SHP77 treated with DMSO at 0.1 percent for 48 hours (cell line): ENCODE measurements at regions not wholly inside any gene's neighbourhood (a gene's known extent, or its start where the extent isn't known, plus 50 kb on each side); places are given as distances from the start of the nearest gene placed in this dataset.
"Not testable (repeated sequence)": the region's sequence is repeated elsewhere in the genome, so short reads cannot be mapped to it uniquely, and the experiment has no call there.

Experiments
- DNase-seq: peaks from one replicate; lab custom pipeline; 2025; lab: John Stamatoyannopoulos, UW

DNA sequence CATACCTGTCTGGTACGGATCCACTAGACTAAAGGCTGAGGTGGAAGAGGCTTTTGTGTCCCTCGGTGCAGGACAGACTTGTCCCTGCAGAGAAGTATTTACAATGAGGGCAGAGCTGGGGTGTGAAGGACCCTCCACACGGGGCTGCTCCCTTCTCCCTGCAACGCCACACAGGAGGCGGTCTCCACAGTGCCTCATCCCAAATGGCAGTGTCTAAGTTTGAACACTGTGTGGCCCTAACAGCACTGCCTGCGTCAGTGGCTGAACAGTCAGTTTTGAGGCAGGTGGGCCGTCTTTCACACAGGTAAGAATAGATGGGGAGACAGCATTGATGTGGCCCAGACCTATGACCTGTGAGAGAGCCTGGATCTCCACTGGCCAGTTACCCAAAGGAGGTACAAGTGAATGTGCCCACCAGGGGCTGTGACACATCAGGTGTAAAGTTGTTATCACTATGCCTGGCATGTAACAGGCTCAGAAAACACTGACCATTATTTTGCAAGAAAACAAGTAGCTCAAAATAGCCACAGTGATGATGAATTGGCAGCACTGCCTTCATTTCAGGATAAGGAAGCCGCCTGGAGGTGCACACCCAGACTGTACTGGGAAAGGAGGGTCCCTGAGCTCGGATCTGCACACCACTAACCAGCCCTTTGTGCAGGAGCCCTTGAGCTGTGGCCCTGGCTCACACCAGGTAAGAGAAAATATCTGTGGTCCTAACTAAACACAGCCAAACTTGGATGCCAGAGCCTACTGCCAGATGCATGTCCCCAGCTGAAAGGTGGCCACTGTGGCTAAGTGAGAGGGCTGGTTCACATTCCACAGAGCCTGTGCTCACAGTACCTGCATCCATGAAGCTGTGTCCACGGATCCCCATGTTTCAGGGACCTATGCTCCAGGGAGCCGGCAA lies 246.7 kb downstream of the DLL1 start:
- DNase-seq, result no peak

DNA sequence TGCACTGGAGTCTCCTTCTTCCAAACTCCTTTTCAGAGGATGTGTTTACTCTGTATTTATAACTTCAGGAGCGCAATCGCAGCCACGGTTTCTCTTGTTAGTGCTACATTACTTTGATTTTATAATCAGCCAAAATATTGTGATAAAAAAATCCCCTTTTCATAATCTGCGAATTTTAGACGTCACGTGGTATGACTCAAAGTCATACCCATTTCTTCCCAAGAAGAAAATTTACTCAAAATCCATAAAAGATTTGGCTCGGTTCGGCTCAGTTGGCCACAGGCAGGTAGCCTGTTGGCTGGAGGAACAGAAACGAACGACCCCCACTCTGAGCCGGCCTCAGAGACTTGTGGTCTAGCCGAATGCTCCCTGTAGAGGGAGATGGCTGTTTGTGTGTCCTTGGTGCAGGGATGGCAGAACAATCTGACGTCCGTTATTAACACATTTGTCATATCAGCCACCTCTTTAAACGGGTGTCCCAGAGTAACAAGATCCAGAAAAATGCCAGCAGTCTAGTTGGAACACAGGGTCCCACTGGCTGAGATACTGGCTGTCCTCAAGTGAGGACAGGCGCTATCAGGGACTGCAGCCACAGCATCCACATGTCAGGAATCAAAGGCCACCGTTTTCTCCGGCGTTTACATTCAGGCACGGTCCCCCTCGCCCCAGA lies 247.6 kb downstream of the DLL1 start:
- no peak for DNase-seq

DNA sequence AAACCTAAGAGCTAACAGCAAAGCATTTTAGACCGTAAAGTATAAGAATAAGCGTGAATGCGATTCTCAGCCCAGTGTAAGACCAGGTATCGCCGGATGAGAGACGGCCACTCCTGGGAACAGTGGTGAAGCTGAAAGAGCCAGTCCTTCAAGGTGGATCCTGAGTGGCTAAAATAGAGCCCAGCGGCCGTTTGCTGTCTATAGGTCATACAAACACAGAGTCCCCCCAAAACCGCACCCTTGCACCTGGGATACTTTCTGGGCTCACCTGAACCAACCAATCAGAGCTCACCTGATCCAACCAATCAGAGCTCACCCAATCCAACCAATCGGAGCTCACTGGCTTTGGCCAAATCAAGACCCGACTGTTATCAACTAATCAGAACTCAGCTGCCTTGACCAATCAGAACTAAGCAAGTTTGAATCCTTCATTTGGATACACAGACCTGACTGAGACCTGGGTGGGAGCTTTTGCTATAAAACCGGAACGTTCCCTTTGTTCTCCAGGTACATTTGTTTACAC lies 248.2 kb downstream of the DLL1 start:
- no peak for DNase-seq

DNA sequence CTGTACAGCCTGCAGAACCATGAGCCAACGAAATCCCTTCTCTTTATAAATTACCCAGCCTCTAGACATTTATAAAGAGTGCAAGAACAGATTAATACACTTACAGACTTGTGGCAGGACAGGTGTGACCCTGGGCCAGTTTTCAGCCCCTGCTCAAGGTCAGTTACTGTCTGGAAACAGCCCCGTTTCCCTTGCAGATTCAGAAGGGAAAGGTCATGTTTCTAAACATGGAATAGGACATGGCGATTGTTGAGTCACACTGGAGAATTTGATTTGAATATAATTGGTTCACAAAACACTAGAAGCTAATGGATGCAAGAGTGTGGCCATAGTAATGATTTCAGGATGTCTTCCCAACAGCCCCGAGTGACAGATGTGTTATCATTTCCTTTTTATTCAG lies 248.8 kb downstream of the DLL1 start:
- DNase-seq, result no peak

DNA sequence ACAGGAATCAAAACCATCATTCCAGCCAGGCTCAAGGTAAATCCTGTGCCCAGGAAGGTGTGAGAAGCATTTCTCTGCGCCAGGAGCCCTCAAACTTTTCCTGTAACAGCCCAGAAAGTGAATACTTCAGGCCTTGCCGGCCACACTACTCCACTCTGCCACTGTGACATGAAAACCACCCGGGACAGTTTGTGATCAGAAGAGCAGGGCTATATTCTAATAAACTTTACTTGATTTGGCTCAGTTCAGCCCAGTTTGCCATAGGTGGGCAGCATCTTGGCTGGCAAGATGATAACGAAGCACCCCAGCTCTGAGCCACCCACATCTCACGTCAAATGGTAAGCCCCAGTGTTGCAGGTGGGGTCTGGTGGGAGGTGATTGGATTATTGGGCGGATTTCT lies 249.4 kb downstream of the DLL1 start:
- DNase-seq, result no peak

DNA sequence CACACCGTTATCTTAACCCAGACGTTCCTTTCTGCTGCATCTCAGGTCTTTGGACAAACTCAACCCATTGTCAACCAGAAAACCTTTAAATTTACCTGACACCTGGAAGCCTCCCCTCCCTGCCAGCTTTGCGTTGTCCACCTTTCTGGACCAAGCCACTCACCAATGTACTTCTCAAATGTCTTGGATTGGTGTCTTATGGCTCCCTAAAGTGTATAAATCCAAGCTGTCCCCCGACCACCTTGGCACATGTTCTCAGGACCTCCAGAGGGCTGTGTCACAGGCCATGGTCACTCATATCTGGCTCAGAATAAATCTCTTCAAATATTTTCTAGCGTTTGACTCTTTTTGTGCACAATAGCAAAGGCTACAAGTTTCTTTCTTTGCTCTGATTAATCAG lies 250.0 kb downstream of the DLL1 start:
- DNase-seq, result no peak

DNA sequence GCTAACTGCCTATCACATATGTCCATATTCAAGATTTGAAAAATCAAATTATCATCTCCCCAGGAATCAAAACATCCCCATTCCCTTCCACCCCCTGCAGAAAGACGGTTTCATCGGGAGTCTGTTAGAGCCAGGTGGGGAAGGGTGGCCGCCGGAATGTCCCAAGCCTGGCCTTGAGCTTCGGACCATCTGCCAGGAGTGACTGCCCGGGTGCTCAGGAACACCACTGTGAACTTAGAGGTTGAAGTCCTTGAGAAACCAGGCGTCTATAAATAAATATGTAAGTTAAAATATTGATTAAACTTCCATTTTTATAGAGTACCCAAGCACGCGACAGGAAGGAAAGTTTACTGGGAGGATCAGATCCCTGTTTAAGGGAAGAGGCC lies 250.8 kb downstream of the DLL1 start:
- DNase-seq, result no peak

DNA sequence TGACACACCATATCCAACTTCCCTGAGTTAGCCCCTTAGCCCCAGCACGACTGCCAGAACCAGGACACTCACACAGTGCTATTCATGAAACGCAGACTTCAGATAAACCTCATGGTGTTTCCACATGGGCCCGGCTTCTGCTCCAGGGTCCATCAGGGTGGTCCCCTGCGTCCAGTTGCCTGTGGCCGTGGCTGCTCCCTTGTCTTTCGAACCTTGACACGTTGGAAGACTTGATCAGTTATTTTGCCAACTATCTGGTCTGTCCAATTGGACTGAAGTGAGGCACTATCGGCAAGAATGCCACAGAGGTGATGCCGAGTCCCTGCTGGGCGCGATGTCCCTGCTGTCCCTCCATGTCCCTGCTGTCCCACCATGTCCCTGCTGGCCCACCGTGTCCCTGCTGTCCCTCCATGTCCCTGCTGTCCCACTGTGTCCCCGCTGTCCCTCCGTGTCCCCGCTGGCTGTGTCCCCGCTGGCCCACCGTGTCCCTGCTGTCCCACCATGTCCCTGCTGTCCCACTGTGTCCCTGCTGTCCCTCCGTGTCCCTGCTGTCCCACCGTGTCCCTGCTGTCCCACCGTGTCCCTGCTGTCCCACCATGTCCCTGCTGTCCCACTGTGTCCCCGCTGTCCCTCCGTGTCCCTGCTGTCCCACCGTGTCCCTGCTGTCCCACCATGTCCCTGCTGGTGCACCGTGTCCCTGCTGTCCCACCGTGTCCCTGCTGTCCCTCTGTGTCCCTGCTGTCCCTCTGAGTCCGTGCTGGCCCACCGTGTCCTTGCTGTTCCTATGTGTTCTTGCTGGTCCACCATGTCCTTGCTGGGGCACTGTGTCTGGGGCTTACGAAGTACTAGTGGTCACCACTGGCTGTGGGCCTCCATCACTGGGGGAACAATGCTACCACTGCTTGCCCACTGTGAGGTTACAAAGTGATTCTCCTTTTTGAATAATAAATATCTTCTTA lies 251.4 kb downstream of the DLL1 start:
- no peak for DNase-seq

DNA sequence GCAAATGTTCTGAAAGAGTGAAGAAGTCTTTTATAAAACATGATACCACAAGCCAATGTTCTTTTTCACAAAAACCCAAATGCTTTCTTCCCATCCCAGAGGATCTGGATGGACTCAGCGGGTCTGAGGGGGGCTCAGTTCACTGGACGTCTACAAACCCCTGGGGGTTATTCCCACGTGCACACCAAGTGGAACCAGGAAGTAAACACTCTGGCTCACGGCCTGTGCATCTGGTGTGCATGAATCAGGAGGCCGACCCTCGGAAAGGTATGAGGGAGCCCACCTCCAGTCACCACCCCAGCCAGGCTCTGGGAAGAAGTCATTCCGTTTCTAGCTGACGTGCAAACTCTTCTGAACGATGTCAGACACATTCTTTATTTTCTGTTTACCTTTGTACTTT lies 252.2 kb downstream of the DLL1 start:
- DNase-seq, result no peak

DNA sequence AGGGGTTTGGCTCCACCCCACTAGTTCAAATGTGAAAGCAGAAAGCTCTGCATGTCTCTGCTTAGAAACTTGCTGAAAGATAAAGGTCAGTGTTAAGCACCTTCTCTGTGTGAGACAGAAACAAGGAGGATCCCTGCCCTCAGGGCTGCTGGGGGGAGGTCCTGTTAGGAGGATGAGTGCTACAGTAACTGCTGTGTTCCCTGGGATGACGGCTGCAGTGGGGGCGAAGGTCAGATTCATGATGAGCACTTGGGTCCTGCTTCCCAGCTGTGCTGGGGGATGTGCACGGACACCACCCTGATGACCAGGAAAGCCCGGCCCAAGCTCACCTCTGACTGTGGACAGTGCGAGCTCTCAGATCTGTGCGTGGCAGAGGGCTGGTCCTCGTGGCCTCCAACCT lies 252.6 kb downstream of the DLL1 start:
- DNase-seq, result no peak

DNA sequence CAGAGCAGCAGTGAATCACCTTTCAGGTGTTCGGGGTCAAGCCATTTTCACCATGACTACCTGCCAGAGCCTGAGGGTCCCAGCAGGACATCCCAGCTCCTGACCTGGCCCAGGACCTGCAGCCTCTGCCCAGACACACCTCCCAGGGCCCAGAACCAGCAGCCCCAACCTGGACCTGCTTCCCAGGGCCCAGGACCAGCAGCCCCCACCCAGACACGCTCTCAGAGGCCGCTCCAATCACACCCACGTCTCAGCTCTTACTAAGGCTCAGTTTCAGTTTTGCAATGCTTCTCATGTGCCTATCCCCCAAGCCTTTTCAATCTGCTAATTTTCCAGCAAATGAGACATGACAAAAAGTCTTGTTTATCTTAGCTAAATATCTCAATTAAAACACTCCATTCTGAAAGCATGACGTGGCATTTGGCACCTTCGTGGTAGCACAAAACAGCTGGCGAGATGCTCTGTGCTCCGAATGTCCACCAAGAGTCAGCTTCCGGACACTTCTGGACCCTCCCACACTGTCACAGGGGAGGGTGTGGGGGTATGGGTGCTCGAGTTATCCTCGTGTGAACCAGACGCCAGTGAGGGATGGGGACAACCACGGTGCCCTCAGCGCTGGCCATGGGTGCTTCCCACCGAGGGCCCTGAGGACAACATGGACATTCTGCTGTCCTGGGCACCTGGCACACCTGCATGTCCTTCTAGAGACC lies 253.2 kb downstream of the DLL1 start:
- DNase-seq, result no peak

DNA sequence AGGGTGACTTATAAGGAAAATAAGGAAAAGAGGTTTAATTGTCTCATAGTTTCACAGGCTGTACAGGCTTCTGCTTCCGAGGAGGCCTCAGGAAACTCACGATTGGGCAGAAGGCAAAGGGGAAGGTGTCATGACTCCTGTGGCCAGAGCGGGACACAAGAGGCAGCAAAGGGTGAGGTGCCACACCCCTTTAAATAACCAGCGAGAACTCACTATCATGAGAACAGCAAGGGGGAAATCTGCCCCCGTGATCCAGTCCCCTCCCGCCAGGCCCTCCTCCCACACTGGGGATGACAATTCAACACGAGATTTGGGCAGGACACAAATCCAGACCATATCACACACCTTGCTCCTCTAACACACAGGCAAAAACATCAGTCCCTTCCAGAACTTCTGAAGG lies 254.0 kb downstream of the DLL1 start:
- DNase-seq, result no peak

DNA sequence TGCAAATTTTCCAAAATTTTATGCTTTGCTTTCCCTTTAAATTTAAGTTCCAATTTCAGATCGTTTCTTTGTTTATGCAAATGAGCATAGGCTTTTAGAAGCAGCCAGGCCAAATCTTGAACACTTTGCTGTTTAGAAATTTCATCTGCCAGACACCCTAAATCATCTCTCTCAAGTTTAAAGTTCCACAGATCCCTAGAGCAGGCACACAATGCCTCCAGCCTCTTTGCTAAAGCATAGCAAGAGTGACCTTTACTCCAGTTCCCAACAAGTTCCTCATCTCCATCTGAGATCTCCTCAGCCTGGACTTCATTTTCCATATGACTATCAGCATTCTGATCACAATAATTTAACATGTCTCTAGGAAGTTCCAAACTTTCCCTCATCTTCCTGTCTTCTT lies 254.5 kb downstream of the DLL1 start:
- not testable (repeated sequence) for DNase-seq

DNA sequence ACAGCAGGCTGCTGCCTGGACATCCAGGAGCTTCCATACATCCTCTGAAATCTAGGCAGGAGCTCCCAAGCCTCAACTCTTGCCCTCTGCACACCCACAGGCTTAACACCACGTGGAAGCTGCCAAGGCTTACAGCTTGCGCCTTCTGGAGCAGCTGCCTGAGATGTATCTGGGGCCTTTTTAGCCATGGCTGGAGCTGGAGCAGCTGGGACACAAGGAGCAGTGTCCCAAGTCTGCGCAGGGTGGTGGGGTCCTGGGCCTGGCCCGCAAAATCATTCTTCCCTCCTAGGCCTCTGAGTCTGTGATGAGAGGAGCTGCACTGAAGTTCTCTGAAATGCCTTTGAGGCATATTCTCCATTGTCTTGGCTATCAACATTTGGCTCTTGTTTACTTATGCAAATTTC lies 255.0 kb downstream of the DLL1 start:
- DNase-seq, result no peak

DNA sequence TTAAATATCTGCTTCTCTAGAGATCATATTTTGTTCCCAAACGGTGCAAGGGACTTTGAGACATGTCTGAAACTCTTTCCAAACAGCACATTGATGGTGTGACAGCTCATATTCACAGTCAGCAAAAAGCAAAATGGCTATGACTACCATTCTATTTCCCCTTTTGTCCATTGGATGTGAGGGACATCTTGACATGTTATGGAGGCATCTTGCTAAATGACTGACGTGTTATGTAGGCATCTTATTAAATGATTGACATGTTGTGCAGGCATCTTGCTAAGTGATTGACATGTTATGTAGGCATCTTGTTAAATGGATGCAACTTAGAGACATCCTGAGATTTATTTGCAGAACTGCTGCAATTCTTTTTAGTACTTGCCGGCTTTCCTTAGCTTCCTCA lies 255.8 kb downstream of the DLL1 start:
- DNase-seq, result no peak

DNA sequence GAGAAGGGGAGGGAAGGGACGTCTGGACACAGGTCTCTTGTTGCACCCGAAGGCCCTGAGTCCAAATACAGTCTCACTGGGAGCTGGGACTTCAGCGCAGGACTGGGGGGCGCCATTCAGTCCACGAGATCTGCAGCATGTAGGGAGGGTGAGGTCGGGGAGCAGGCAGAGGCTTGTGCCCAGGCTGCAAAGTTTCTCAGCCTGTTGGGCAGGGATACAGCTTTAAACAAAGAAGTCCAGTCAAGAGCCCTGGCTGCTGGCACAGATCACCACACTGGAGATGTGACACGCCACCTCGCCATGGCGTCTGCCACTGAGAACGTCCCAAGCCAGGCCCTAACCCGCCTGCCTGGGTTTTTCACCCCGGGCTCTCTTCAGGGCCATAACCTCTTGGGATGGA lies 256.6 kb downstream of the DLL1 start:
- no peak for DNase-seq

DNA sequence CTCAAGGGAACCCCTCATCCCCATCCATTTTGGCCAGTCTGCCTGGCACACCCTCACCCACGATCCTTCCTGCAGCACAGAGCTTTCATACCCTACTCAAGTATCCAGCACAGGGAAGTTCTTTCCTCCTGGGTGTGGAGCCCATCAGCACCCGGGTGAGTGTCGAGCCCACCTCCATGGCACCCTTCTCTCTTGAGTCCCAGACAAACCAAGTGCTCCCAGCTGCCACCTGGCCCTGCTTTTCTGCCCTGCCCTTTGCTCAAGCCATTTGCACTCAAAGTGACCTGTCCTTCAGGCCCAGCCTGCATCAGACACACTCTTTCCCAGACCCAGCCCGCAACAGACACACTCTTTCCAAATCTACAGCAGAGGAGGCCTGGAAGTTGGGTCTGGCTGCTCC lies 257.2 kb downstream of the DLL1 start:
- no peak for DNase-seq

DNA sequence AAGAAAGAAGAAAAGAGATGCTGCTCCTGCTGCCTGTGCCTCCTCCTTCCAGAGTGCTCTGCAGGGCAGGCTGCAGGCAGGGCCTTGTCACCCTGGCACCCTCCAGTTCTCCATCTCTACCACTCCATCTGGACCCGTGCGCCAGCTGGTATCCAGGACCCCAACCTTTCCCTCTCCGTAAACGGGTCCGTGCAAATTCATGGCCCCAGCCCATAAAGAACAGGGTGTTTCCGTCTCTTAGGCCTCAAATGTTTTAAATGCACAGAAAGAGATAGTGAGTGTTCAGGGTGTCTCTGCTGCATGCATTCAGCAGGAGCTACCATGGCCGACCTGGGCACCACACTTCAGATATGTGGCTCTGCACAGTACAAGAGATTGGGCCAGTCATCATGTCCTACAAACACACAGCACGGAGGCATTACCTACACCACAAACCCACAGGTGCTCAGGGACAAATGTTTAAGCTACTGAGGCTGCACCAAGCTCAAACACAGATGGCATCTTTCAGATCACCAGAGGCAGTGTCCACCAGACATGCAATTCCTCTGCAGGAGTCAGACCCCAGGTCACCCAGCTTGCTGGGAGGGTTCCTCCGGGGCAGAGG lies 258.1 kb downstream of the DLL1 start:
- DNase-seq, result no peak

DNA sequence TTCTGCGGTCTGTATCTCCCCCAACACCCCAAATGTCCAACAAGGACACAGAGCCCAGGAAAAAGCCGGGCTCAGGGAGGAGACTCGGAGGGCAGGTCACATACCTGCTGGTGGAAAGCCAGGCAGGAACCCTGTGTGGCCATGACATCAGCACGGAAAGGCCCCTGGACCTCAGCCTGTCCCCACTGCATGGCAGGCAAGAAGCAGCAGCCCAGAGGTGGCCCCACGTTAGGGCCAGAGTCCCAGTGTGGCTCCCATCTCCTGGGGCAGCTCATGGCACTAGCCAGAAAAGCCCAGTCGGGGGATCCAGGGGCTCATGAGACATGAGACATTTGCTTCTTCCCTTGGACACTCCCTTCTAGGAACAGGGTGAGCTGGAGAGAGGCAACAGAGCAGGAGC lies 258.7 kb downstream of the DLL1 start:
- DNase-seq, result no peak

DNA sequence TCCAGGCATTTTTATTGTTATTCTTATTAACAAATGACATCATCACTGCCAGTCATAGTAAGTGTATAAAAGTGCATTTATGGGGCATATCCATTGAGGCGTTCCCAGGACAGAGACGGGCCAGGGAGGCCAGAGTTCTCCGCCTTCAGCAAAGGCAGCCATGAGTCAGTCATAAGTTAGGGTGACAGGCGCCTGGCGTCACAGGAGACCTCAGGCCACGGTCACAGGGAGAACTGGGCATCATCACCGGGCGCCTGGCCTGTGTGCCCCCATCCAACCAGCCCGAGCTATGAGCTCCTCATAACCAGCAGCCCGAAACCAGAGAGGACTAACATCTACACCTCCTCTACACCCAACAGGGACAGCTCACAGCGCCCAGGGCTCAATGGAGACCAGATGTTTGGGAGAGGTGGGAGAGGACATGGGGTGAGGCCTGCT lies 259.2 kb downstream of the DLL1 start:
- DNase-seq, result no peak

DNA sequence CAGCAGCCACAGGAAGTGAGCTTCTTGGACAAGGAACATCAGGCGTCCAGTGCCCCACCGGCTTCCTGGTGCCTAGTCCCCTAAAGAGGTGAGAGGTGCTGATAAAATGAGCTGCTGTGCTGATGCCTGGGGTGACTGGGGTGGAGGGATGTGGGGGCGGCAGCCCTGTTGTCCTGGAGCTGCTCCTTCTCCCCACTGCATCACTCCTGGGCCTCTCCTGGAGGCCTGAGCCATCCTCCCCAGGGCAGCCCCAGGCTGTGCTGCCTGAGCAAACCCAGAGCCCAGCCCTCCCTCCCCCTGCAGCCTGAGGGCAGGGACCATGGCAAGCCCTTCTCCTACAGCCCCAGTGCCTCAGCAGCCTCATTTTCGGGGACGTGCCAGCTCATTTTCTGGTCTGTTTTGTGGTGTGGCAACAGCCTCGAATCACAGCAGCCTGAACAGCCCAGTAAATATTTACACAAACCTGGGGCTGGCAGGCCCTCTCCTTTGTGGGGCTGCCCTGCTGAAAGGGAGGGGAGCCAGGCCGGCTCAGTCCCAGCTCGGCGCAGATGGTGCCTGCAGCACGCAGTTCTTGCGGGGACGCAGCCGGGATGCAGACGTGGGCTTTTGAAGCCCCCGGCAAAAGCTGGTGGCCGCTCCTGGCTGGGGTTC lies 259.9 kb downstream of the DLL1 start:
- DNase-seq, result no peak
